ENCODE measurements at regions not wholly inside any gene's neighbourhood (a gene's known extent, or its start where the extent isn't known, plus 50 kb on each side); places are given as distances from the start of the nearest gene placed in this dataset.

GRCh38 chr1:68361346-68361910 lies 88.3 kb downstream of the RPE65 start:
- DNase-seq (no peak), ATAC-seq (ENCODE audit: low read depth) (no peak)
- Mint-ChIP-seq H3K27me3 (peaks cover 2% of the 10 kb centered on the region), H3K9me3 (no peaks in the 10 kb centered on the region), H3K36me3 (ENCODE audit: low read depth) (no peaks in the 10 kb centered on the region), H3K27ac (no peak overlapping the region), H3K4me1 (peaks cover 27% of the 10 kb centered on the region), H3K4me3 (no peak overlapping the region)
- ChIA-PET POLR2A (no interaction called here), CTCF (no interaction called here)
- intact Hi-C loops (cut with micrococcal nuclease): no loop called here
- TF ChIP-seq CTCF (IDR thresholded peaks at IDR 0.05): no peak

- intact Hi-C loops (cut with micrococcal nuclease): no loop called here
- ChIA-PET POLR2A (no interaction called here), CTCF (no interaction called here)
- H3K27me3 Mint-ChIP-seq: peaks cover 2% of the 10 kb centered on the region
- H3K9me3 Mint-ChIP-seq: no peaks in the 10 kb centered on the region
- no peaks in the 10 kb centered on the region for H3K36me3 Mint-ChIP-seq (ENCODE audit: low read depth)
- TF ChIP-seq CTCF (IDR thresholded peaks at IDR 0.05): no peak
- no peak for DNase-seq
- peak overlapping the region; percentile 20 for H3K4me3 Mint-ChIP-seq
- H3K27ac Mint-ChIP-seq: peak overlapping the region; percentile 46
- peaks cover 27% of the 10 kb centered on the region for H3K4me1 Mint-ChIP-seq
- ATAC-seq (ENCODE audit: low read depth): no peak
Observed at GRCh38 chr1:68359045-68359444, 90.7 kb downstream of the RPE65 start.

- H3K9me3 Mint-ChIP-seq: no peaks in the 10 kb centered on the region
- H3K27ac Mint-ChIP-seq: peak overlapping the region; percentile 46
- ATAC-seq (ENCODE audit: low read depth) (no peak), DNase-seq (no peak)
- intact Hi-C loops (cut with micrococcal nuclease): no loop called here
- no peak for TF ChIP-seq CTCF (IDR thresholded peaks at IDR 0.05)
- ChIA-PET POLR2A (interaction anchor here (1.0 kb wide), 1 partner anchor 11 kb away, joined by 3 read pairs; no protein-coding TSS in a partner anchor), CTCF (no interaction called here)
- peaks cover 2% of the 10 kb centered on the region for H3K27me3 Mint-ChIP-seq
- peak overlapping the region; percentile 25 for H3K4me3 Mint-ChIP-seq
- peaks cover 28% of the 10 kb centered on the region for H3K4me1 Mint-ChIP-seq
- no peaks in the 10 kb centered on the region for H3K36me3 Mint-ChIP-seq (ENCODE audit: low read depth)
Observed at GRCh38 chr1:68358439-68358838, 91.3 kb downstream of the RPE65 start.

- H3K27ac Mint-ChIP-seq: no peak overlapping the region
- no peak for TF ChIP-seq CTCF (IDR thresholded peaks at IDR 0.05)
- peaks cover 34% of the 10 kb centered on the region for H3K4me1 Mint-ChIP-seq
- peaks cover 2% of the 10 kb centered on the region for H3K27me3 Mint-ChIP-seq
- no peak for DNase-seq
- CTCF ChIA-PET: no interaction called here
- ATAC-seq (ENCODE audit: low read depth): no peak
- H3K9me3 Mint-ChIP-seq: peaks cover 6% of the 10 kb centered on the region
- POLR2A ChIA-PET: no interaction called here
- intact Hi-C loops (cut with micrococcal nuclease): no loop called here
- H3K36me3 Mint-ChIP-seq (ENCODE audit: low read depth): no peaks in the 10 kb centered on the region
- H3K4me3 Mint-ChIP-seq: no peak overlapping the region
Observed at GRCh38 chr1:68355614-68356013, 94.1 kb downstream of the RPE65 start.

DNA sequence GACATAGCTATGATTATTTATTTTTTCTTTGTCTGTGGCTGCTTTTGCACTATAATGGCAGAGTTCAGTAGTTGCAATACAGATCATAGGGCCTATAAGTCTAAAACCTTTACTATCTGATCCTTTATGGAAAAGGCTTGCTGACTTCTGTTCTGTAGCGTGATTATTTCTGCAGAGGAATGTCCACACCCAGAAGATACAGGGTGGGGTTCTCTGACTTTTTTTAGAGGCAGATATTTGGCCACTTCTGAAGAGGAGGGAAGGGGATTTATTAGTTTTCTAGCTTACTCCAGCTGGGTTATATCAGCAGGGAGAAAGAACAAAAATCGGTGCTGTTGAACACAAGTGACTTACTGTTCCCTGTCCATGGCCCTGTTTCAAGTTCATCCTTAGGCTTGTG lies 97.6 kb downstream of the RPE65 start:
- ATAC-seq (ENCODE audit: low read depth) (no peak), DNase-seq (no peak)
- no peak for TF ChIP-seq CTCF (IDR thresholded peaks at IDR 0.05)
- POLR2A ChIA-PET: no interaction called here
- no peak overlapping the region for H3K27ac Mint-ChIP-seq
- H3K36me3 Mint-ChIP-seq (ENCODE audit: low read depth): no peaks in the 10 kb centered on the region
- no peak overlapping the region for H3K4me3 Mint-ChIP-seq
- H3K9me3 Mint-ChIP-seq: peaks cover 6% of the 10 kb centered on the region
- CTCF ChIA-PET: no interaction called here
- intact Hi-C loops (cut with micrococcal nuclease): no loop called here
- no peaks in the 10 kb centered on the region for H3K27me3 Mint-ChIP-seq
- peaks cover 18% of the 10 kb centered on the region for H3K4me1 Mint-ChIP-seq

All from activated B cell treated with CpG ODN at 0.5 μM for 24 hours (primary cell).